ENCODE measurements at regions not wholly inside any gene's neighbourhood (a gene's known extent, or its start where the extent isn't known, plus 50 kb on each side); places are given as distances from the start of the nearest gene placed in this dataset.

- 60 to 67% methylated on average over 5 of the region's 5 CpGs for WGBS, 2 donors
- H3K27me3 ChIP-seq = no peaks in the 10 kb centered on the region
Observed at GRCh38 chr4:180710628-180711337, 1532.4 kb upstream of the TENM3 start.

GRCh38 chr4:180717451-180718033 is 1525.7 kb upstream of the TENM3 start:
- Histone ChIP-seq H3K27ac (no peak overlapping the region), H3K36me3 (no peaks in the 10 kb centered on the region)
- 64 to 71% methylated on average over 4 of the region's 4 CpGs for WGBS, 2 donors

More at GRCh38 chr4:180710628-180711337, 1532.4 kb upstream of the TENM3 start:
- Histone ChIP-seq H3K9me3 (peaks cover 0 to 26% (median 4%) of the 10 kb centered on the region in 11 donors), H3K36me3 (no peaks in the 10 kb centered on the region), H3K27ac (no peak overlapping the region), H3K4me1 (no peaks in the 10 kb centered on the region), H3K4me3 (no peak overlapping the region)
- intact Hi-C loops (cut with DNase I) = no loop called here
- TF ChIP-seq CTCF (IDR thresholded peaks at IDR 0.05) = no peak
- ATAC-seq = no peak
- no peak for DNase-seq

GRCh38 chr4:180721356-180721755 is 1521.8 kb upstream of the TENM3 start:
- intact Hi-C loops (cut with DNase I) = no loop called here
- ATAC-seq (no peak), DNase-seq (no peak)
- Histone ChIP-seq H3K4me3 (no peak overlapping the region), H3K9me3 (no peaks in the 10 kb centered on the region), H3K27ac (no peak overlapping the region), H3K4me1 (no peaks in the 10 kb centered on the region), H3K36me3 (no peaks in the 10 kb centered on the region), H3K27me3 (no peaks in the 10 kb centered on the region)
- no peak for TF ChIP-seq CTCF (IDR thresholded peaks at IDR 0.05)
- 77 to 89% methylated on average over 6 of the region's 6 CpGs for WGBS, 2 donors

More at GRCh38 chr4:180717451-180718033, 1525.7 kb upstream of the TENM3 start:
- Histone ChIP-seq H3K9me3 (no peaks in the 10 kb centered on the region), H3K4me1 (no peaks in the 10 kb centered on the region), H3K4me3 (no peak overlapping the region), H3K27me3 (no peaks in the 10 kb centered on the region)
- TF ChIP-seq CTCF (IDR thresholded peaks at IDR 0.05) = no peak
- intact Hi-C loops (cut with DNase I) = no loop called here
- ATAC-seq (no peak), DNase-seq (no peak)

GRCh38 chr4:180726611-180727010 is 1516.6 kb upstream of the TENM3 start:
- WGBS, 2 donors = 77 to 87% methylated on average over 6 of the region's 6 CpGs
- ATAC-seq = no peak
- no peaks in the 10 kb centered on the region for H3K27me3 ChIP-seq

More at GRCh38 chr4:180726611-180727010, 1516.6 kb upstream of the TENM3 start:
- no peak for TF ChIP-seq CTCF (IDR thresholded peaks at IDR 0.05)
- intact Hi-C loops (cut with DNase I) = no loop called here
- Histone ChIP-seq H3K9me3 (peaks cover 0 to 5% (median 0%) of the 10 kb centered on the region in 11 donors), H3K4me3 (no peak overlapping the region), H3K36me3 (no peaks in the 10 kb centered on the region), H3K27ac (no peak overlapping the region), H3K4me1 (no peaks in the 10 kb centered on the region)
- DNase-seq = no peak
